GM04503 (cell line): ENCODE measurements at regions not wholly inside any gene's neighbourhood (a gene's known extent, or its start where the extent isn't known, plus 50 kb on each side); places are given as distances from the start of the nearest gene placed in this dataset.
A peak's percentile ranks its signal among the peaks of the same experiment; 100 is the strongest.

Experiments
- DNase-seq: peaks from one replicate; pipeline ENCODE4 v3.0.0-alpha.2; 2012; ENCODE audit warnings: low read depth

DNA sequence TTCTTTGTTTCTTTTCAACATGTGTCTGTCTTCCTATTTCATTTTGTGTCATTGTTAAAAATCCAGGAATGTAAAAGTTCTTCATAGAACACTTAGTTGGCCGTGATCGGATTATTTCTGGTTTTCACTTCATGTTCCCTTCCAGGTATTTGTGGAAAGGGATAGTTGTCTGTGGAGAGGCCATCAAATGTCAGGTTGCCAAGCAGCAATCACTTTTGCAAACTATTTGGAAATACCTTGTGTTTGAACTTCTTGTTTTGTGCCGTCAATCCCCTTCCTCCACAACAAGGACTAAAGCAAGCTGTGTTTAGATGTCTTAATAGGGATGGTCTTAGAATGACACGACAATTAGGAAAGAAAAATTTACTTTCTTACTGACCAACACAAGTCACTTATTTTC is 116.9 kb upstream of the MPDZ start:
- no peak for DNase-seq

- DNase-seq, result no peak
Measured at GRCh38 chr9:13395156-13395555, 115.7 kb upstream of the MPDZ start.

GRCh38 chr9:13388157-13388556 is 108.7 kb upstream of the MPDZ start:
- DNase-seq, result peak; percentile 28

GRCh38 chr9:13387734-13388067 is 108.2 kb upstream of the MPDZ start:
- no peak for DNase-seq

- peak; percentile 87 for DNase-seq
Measured at GRCh38 chr9:13386935-13387733, 107.6 kb upstream of the MPDZ start.

DNA sequence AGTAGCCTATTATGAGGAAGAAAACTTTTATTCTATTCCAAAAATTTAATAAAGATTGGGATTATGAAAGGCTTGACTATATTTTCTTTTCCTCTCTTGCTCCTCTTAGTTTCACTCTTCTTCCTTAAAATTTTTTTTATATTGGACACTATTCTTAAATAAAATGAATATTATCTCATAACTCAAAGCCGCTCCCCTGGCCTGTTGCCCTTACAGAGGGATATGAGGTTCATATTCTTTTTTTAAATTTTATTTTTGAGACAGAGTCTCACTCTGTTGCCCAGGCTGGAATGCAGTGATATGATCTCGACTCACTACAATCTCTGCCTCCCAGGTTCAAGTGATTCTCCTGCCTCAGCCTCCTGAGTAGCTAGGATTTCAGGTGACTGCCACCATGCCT is 106.8 kb upstream of the MPDZ start:
- DNase-seq, result no peak

DNA sequence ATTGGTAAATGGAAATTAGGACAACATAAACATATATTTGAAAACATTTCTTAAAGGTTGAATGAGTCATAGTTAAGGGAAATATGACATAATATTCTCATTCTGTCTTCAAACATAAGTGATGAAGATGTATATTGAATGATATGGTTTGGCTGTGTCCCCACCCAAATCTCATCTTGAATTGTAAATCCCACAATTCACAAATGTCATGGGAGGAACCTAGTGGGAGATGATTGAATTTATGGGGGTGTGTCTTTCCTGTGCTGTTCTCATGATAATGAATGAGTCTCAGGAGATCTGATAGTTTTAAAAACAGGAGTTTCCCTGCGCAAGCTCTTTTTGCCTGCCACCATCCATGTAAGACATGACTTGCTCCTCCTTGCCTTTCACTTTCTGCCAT is 104.4 kb upstream of the MPDZ start:
- DNase-seq, result no peak

GRCh38 chr9:13383216-13383615 is 103.7 kb upstream of the MPDZ start:
- DNase-seq, result no peak

DNA sequence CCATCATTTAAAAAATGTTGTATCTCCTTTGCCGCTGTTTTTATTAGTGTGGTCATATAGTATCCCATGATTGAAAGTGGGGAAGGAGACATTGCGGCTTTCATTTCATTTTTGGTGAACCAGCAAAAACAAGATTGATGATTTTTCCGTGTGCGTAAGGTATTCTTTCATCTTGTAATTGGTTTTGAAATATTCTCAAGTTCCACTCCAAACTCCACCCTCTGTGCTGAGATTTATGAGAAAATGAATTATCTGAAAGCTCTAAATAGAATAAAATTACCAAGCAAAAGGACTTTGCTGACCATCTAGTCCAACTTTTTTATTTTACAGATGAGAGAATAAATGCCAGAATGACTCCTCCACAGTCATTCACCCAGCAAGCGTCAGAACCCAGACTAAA is 103.1 kb upstream of the MPDZ start:
- no peak for DNase-seq

- DNase-seq, result no peak
Measured at GRCh38 chr9:13380903-13381302, 101.4 kb upstream of the MPDZ start.

- no peak for DNase-seq
Measured at GRCh38 chr9:13378154-13378553, 98.7 kb upstream of the MPDZ start.

GRCh38 chr9:13377171-13377925 is 97.9 kb upstream of the MPDZ start:
- DNase-seq, result no peak

- DNase-seq, result no peak
Measured at GRCh38 chr9:13372510-13372909, 93.0 kb upstream of the MPDZ start.

GRCh38 chr9:13369431-13369830 is 89.9 kb upstream of the MPDZ start:
- no peak for DNase-seq

DNA sequence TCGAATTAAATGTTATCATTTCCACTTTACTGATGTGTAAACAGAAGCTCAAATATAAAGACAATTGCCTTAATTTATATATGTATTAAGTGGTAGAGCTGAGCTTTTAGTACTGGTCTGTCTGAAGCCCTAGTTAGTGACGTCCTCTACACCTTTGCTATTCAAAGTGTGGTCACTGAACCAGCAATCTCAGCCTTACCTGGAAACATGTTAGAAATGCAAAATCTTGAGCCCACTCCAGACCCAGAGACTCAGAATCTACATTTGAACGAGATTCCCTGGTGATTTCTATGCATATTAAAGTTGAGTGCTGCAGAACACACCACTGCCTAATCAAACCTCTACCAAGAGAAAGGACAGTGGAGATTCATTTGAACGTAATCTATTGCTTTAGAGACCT is 88.3 kb upstream of the MPDZ start:
- no peak for DNase-seq

GRCh38 chr9:13364271-13365000 is 84.9 kb upstream of the MPDZ start:
- DNase-seq, result no peak

- DNase-seq, result no peak
Measured at GRCh38 chr9:13361076-13361475, 81.6 kb upstream of the MPDZ start.

DNA sequence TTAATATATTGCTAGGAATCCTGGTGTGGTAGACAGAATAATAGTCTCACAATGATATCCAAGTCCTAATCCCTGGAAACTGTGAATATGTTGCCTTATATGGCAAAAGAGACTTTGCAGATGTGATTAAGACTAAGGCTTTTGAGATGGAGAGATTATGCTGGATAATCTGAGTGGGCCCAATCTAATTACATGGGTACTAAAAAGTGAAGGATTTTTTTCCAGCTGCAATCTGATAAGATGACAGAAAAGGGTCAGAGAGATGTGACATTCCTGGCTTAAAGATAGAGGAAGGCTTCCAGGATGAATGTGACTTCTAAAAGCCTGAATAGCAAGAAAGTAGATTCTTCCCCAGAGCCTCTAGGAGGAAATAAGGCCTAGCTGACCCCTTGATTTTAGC is 80.7 kb upstream of the MPDZ start:
- no peak for DNase-seq

DNA sequence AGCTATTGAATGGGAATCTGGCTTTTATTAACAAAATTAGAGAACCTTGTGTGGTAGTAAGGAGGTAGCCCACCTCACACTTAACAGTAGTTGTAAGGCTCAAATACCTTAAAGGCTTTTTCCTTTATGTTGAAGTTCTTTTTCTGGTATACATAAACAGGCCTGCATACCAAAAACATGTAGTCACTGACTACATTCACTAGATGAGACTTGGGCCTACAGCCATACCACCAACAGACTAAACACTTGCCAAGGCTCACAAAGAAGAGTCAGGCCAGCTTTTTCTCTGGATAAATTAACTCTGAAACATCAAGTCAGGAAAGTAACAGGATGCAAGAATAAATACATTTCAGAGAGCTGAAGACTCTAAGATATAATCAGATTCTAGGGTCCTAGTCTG is 78.6 kb upstream of the MPDZ start:
- DNase-seq, result peak; percentile 57

- DNase-seq, result no peak
Measured at GRCh38 chr9:13354733-13355132, 75.2 kb upstream of the MPDZ start.

DNA sequence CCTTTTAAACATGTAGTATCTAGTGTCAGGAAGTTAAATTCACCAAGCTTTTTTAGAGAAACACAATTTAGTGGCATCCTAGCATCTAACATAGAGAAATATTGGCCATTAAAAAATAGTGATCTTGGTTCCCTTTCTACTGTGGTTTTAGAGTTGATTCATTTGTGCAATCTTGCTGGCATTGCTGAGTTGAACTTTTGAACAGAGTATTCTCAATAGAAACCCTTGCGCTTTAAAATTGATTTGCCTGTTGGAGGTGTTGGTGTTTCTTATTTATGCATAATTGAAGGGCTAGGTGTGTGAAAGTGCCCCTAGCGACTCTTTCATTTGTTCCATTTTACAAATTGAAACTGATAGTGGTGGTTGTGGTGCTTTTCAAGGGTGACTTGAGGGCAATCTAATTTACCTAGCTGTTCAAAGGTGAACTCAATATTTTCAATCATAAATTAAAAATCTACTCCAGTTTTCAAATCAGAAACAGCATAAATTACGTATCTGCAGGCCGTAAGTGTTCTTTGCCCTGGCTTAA is 73.0 kb upstream of the MPDZ start:
- DNase-seq, result no peak

GRCh38 chr9:13351778-13352386 is 72.4 kb upstream of the MPDZ start:
- no peak for DNase-seq
